ENCODE measurements at regions not wholly inside any gene's neighbourhood (a gene's known extent, or its start where the extent isn't known, plus 50 kb on each side); places are given as distances from the start of the nearest gene placed in this dataset.

DNA sequence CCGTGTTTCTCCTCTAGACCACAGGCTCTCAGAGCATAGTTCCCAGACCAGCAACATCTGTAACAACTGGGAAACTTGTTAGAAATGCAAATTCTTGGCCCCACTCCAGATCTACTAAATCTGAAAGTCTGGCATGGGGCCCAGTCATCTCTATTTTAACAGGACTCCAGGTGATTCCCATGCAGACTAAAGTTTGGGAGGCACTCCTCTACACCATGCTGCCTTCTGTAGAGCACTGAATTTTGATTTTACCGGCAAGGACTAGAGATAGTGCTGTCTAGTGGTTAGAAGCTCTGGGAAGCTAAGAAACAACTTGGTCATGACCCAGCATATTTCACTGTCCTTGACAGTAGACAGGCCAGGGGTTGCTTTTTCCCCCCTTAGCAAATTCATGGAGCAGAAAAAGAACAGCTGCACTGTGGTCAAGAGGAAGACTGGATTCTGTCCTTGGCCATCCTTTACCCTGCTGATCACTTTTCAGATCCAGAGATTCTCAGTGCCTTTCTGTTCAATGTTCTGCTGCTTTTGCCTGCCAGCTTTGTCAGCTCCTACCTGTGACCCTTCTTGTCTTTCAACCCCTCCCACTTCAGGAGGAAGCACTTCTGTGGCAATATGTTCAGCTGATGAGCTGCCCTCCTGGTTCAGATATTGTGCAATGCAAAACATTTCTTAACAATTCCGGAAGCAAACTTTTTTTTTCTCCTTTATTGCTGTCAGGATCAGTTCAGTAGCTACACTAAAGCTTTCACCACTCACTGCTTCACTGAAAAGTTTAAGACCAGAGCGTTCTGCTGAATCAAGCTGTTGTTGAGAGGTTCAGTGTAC lies 133.8 kb upstream of the NUDT4 start:
- TF ChIP-seq, protein P1, sequence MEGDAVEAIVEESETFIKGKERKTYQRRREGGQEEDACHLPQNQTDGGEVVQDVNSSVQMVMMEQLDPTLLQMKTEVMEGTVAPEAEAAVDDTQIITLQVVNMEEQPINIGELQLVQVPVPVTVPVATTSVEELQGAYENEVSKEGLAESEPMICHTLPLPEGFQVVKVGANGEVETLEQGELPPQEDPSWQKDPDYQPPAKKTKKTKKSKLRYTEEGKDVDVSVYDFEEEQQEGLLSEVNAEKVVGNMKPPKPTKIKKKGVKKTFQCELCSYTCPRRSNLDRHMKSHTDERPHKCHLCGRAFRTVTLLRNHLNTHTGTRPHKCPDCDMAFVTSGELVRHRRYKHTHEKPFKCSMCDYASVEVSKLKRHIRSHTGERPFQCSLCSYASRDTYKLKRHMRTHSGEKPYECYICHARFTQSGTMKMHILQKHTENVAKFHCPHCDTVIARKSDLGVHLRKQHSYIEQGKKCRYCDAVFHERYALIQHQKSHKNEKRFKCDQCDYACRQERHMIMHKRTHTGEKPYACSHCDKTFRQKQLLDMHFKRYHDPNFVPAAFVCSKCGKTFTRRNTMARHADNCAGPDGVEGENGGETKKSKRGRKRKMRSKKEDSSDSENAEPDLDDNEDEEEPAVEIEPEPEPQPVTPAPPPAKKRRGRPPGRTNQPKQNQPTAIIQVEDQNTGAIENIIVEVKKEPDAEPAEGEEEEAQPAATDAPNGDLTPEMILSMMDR (tag by site-specific recombination; IDR thresholded peaks at IDR 0.05) = no peak
- TF ChIP-seq, protein P2, sequence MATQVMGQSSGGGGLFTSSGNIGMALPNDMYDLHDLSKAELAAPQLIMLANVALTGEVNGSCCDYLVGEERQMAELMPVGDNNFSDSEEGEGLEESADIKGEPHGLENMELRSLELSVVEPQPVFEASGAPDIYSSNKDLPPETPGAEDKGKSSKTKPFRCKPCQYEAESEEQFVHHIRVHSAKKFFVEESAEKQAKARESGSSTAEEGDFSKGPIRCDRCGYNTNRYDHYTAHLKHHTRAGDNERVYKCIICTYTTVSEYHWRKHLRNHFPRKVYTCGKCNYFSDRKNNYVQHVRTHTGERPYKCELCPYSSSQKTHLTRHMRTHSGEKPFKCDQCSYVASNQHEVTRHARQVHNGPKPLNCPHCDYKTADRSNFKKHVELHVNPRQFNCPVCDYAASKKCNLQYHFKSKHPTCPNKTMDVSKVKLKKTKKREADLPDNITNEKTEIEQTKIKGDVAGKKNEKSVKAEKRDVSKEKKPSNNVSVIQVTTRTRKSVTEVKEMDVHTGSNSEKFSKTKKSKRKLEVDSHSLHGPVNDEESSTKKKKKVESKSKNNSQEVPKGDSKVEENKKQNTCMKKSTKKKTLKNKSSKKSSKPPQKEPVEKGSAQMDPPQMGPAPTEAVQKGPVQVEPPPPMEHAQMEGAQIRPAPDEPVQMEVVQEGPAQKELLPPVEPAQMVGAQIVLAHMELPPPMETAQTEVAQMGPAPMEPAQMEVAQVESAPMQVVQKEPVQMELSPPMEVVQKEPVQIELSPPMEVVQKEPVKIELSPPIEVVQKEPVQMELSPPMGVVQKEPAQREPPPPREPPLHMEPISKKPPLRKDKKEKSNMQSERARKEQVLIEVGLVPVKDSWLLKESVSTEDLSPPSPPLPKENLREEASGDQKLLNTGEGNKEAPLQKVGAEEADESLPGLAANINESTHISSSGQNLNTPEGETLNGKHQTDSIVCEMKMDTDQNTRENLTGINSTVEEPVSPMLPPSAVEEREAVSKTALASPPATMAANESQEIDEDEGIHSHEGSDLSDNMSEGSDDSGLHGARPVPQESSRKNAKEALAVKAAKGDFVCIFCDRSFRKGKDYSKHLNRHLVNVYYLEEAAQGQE (tag by site-specific recombination; IDR thresholded peaks at IDR 0.05) = no peak
- TF ChIP-seq, protein P3, sequence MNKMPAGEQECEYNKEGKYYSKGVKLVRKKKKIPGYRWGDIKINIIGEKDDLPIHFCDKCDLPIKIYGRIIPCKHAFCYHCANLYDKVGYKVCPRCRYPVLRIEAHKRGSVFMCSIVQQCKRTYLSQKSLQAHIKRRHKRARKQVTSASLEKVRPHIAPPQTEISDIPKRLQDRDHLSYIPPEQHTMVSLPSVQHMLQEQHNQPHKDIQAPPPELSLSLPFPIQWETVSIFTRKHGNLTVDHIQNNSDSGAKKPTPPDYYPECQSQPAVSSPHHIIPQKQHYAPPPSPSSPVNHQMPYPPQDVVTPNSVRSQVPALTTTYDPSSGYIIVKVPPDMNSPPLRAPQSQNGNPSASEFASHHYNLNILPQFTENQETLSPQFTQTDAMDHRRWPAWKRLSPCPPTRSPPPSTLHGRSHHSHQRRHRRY (tag by site-specific recombination; IDR thresholded peaks at IDR 0.05) = no peak
- TF ChIP-seq, protein P4, sequence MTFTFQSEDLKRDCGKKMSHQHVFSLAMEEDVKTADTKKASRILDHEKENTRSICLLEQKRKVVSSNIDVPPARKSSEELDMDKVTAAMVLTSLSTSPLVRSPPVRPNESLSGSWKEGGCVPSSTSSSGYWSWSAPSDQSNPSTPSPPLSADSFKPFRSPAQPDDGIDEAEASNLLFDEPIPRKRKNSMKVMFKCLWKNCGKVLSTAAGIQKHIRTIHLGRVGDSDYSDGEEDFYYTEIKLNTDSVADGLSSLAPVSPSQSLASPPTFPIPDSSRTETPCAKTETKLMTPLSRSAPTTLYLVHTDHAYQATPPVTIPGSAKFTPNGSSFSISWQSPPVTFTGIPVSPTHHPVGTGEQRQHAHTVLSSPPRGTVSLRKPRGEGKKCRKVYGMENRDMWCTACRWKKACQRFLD (tag by site-specific recombination; IDR thresholded peaks at IDR 0.05) = no peak
- TF ChIP-seq ZFP3 (tag by site-specific recombination; IDR thresholded peaks at IDR 0.05; ENCODE audit: low read depth) (no peak), ZNF274 (IDR thresholded peaks at IDR 0.05; ENCODE audit: low read length) (no peak), ZNF274 (tag by site-specific recombination; IDR thresholded peaks at IDR 0.05; ENCODE audit: borderline replicate concordance) (no peak)

Data from HEK293 (cell line).